RWPE2 (cell line): ENCODE measurements at regions not wholly inside any gene's neighbourhood (a gene's known extent, or its start where the extent isn't known, plus 50 kb on each side); places are given as distances from the start of the nearest gene placed in this dataset.

ENCODE experiments used
- ATAC-seq: fragments of 200-7000 bp; cut with Tn5 transposase; 3 replicates; pipeline ENCODE4 v1.9.1; 2021; ENCODE audit warnings: low read depth
- DNase-seq: peaks from one replicate; pipeline ENCODE4 v3.0.0-alpha.2; 2020; ENCODE audit warnings: low spot score
- H3K27ac ChIP-seq: fragments of 450-650 bp; 2 replicates; pipeline ENCODE4 v1.5.1; 2017; ENCODE audit warnings: mild to moderate bottlenecking; ENCODE audit not compliant: poor library complexity, severe bottlenecking
- H3K27me3 ChIP-seq: fragments of 250-450 bp; sonication (Bioruptor Pico); 2 replicates; pipeline ENCODE4 v1.5.1; 2021; ENCODE audit warnings: mild to moderate bottlenecking, moderate library complexity; ENCODE audit not compliant: insufficient read depth, poor library complexity, severe bottlenecking
- H3K36me3 ChIP-seq: fragments of 250-450 bp; sonication (Bioruptor Pico); 2 replicates; pipeline ENCODE4 v1.5.1; 2020; ENCODE audit warnings: low read depth, mild to moderate bottlenecking, moderate library complexity
- H3K4me1 ChIP-seq: fragments of 250-450 bp; sonication (Bioruptor Pico); 2 replicates; pipeline ENCODE4 v1.5.1; 2021; ENCODE audit warnings: mild to moderate bottlenecking, moderate library complexity; ENCODE audit not compliant: insufficient read depth, poor library complexity, severe bottlenecking
- H3K4me3 ChIP-seq: fragments of 250-450 bp; sonication (Bioruptor Pico); 2 replicates; pipeline ENCODE4 v1.5.1; 2021; ENCODE audit warnings: mild to moderate bottlenecking, moderate library complexity; ENCODE audit not compliant: severe bottlenecking
- H3K9me3 ChIP-seq: fragments of 250-450 bp; sonication (Bioruptor Pico); 2 replicates; pipeline ENCODE4 v1.5.1; 2021; ENCODE audit warnings: mild to moderate bottlenecking, moderate library complexity; ENCODE audit not compliant: severe bottlenecking
- TF ChIP-seq, protein P1 (sequence below): fragments of 450-650 bp; IDR thresholded peaks from one replicate; pipeline ENCODE4 v1.5.1; 2017; ENCODE audit warnings: mild to moderate bottlenecking, moderate library complexity; ENCODE audit not compliant: poor library complexity, severe bottlenecking

DNA sequence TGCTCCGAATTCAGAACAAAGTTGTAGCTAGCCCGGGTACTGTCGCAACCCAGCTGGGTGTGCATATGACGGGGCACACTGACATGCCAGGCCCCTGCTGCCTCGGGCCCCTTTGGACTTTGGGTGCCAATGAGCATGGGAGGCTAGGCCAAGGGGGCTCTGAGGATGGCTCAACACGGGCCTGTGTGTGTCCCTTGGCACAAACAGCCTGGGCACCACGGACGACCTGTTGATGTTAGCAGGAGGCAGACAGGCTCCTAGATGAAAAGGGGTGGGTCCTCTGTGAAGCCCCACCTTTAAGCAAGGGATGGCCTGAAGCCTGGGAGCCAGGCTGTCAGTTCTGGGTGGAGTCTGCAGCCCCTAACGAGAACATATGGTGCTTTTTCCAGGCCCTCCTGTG is 1688.2 kb downstream of the EFNA5 start:
- DNase-seq: no peak
- Histone ChIP-seq H3K9me3 (no peaks in the 10 kb centered on the region), H3K36me3 (no peaks in the 10 kb centered on the region), H3K4me1 (no peaks in the 10 kb centered on the region), H3K4me3 (no peak overlapping the region), H3K27ac (no peak overlapping the region), H3K27me3 (no peaks in the 10 kb centered on the region)
- TF ChIP-seq, protein P1, sequence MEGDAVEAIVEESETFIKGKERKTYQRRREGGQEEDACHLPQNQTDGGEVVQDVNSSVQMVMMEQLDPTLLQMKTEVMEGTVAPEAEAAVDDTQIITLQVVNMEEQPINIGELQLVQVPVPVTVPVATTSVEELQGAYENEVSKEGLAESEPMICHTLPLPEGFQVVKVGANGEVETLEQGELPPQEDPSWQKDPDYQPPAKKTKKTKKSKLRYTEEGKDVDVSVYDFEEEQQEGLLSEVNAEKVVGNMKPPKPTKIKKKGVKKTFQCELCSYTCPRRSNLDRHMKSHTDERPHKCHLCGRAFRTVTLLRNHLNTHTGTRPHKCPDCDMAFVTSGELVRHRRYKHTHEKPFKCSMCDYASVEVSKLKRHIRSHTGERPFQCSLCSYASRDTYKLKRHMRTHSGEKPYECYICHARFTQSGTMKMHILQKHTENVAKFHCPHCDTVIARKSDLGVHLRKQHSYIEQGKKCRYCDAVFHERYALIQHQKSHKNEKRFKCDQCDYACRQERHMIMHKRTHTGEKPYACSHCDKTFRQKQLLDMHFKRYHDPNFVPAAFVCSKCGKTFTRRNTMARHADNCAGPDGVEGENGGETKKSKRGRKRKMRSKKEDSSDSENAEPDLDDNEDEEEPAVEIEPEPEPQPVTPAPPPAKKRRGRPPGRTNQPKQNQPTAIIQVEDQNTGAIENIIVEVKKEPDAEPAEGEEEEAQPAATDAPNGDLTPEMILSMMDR: no peak
- ATAC-seq: no peak

DNA sequence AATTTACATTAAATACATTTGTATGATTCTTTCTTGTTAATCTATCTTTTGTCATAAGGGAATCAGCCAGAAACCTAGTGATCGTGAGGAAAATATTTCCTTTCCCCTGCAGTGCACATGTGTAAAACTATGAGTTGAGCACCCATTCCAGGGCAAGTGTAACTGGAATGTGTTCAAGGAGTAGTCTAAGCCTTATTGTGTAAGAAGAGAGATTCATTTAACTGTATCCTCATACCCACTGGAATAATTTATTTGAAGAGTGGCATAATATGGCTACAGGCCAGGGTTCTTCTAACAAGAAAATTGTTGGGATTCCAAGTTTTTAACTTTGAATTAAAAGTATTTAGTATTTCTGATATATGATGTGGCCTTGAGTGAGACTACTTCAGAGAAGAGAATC is 1692.7 kb downstream of the EFNA5 start:
- no peaks in the 10 kb centered on the region for H3K27me3 ChIP-seq
- no peaks in the 10 kb centered on the region for H3K36me3 ChIP-seq
- H3K4me3 ChIP-seq: no peak overlapping the region
- H3K27ac ChIP-seq: no peak overlapping the region
- DNase-seq (no peak), ATAC-seq (no peak)
- H3K9me3 ChIP-seq: no peaks in the 10 kb centered on the region
- TF ChIP-seq, protein P1: no peak
- H3K4me1 ChIP-seq: no peaks in the 10 kb centered on the region

DNA sequence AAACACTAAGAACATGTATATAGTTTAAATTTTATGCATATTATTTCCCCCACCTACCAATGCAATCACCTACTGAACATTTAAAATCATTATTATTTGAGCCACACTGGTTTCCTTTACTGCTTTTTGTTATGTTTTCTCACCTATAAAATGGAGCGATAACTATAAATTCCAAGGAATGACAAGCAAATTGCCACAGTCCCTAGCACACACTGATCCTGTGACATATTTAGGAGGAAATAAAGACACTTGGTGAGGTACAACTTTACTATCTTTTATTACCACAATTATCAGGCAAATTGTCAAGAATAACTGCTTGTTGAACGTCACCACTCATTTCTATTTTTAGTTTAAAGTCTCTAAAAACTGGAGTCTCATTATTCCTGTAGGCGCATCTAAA is 1693.6 kb downstream of the EFNA5 start:
- Histone ChIP-seq H3K27me3 (no peaks in the 10 kb centered on the region), H3K36me3 (no peaks in the 10 kb centered on the region), H3K4me1 (no peaks in the 10 kb centered on the region), H3K4me3 (no peak overlapping the region), H3K9me3 (no peaks in the 10 kb centered on the region), H3K27ac (no peak overlapping the region)
- TF ChIP-seq, protein P1: no peak
- DNase-seq: no peak
- ATAC-seq: no peak

DNA sequence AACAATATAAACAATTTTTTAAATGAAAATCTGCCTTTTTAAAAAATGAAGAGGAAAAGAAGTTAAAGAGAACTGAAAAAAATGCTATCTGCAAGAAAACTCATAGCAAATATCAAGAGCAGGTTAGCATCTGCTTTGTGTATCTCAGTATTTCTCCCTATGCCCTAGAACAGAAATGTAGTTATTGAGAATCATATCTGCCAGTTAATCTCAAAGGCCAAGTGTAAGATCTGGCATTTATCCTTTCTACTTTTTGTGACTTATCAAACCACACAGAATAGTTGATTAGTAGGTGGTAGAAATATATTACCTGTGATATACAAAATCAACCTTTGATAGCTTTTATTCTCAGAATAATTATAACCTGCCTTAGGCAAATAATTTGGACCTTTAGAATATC is 1699.8 kb downstream of the EFNA5 start:
- DNase-seq (no peak), ATAC-seq (no peak)
- Histone ChIP-seq H3K9me3 (no peaks in the 10 kb centered on the region), H3K4me3 (no peak overlapping the region), H3K36me3 (no peaks in the 10 kb centered on the region), H3K4me1 (no peaks in the 10 kb centered on the region), H3K27ac (no peak overlapping the region), H3K27me3 (peaks cover 3% of the 10 kb centered on the region)
- TF ChIP-seq, protein P1: no peak

DNA sequence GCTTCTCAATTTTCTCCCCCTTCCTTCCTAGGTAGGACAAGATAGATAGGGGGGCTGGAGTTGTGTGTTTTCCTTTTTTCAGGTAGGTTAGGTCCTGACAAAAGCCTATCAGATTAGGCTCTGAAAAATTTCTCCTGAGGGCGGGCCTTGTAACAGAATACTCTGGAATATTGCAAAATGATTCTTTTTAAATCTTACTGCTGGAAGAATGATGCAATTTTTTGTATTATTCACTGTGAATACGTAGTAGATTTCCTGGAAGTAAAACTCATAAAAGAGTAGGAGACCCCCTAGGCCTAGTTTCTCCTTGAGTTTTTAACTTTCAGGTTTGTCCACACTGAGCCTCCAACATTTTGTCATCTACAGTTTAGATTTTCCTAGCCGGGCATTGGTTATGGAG is 1701.8 kb downstream of the EFNA5 start:
- H3K27me3 ChIP-seq: peaks cover 3% of the 10 kb centered on the region
- no peak overlapping the region for H3K27ac ChIP-seq
- TF ChIP-seq, protein P1: no peak
- no peaks in the 10 kb centered on the region for H3K4me1 ChIP-seq
- H3K4me3 ChIP-seq: no peak overlapping the region
- no peak for DNase-seq
- H3K36me3 ChIP-seq: no peaks in the 10 kb centered on the region
- peak; percentile 41; the same call in 2 of the 3 replicates for ATAC-seq
- no peaks in the 10 kb centered on the region for H3K9me3 ChIP-seq
